ENCODE measurements at regions not wholly inside any gene's neighbourhood (a gene's known extent, or its start where the extent isn't known, plus 50 kb on each side); places are given as distances from the start of the nearest gene placed in this dataset.

DNA sequence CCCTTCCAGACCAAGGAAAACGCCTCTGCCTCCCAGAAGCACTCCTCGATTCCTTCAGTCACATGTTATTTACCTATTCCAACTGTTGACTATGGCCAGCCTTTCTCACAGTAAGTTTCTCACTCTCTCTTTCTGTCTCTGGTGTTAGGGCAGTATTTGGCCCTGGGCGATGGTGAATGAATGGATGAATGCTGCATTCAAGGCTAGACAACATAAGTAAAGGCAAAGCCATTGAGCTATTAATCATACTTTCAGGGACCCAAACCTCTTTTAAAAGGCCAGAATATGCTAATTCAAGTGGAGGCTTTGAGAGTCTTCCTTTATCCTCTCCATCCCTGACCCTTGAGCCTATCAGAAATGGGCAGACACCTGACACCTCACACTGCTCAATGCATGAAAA is 78.5 kb downstream of the SEC61B start:
- TF ChIP-seq CHD2 (IDR thresholded peaks at IDR 0.05; ENCODE audit: low read depth, low read length) (no peak), CTCF (IDR thresholded peaks at IDR 0.05 in 2 of 3, conservative IDR thresholded peaks at IDR 0.05 in 1 of 3; ENCODE audit: insufficient read depth in 2 of 3, low read depth in 1 of 3, low read length in 3 of 3) (no peak), CBFB (CRISPR knock-in tag; IDR thresholded peaks at IDR 0.05) (no peak)
